ENCODE measurements at regions not wholly inside any gene's neighbourhood (a gene's known extent, or its start where the extent isn't known, plus 50 kb on each side); places are given as distances from the start of the nearest gene placed in this dataset.

DNA sequence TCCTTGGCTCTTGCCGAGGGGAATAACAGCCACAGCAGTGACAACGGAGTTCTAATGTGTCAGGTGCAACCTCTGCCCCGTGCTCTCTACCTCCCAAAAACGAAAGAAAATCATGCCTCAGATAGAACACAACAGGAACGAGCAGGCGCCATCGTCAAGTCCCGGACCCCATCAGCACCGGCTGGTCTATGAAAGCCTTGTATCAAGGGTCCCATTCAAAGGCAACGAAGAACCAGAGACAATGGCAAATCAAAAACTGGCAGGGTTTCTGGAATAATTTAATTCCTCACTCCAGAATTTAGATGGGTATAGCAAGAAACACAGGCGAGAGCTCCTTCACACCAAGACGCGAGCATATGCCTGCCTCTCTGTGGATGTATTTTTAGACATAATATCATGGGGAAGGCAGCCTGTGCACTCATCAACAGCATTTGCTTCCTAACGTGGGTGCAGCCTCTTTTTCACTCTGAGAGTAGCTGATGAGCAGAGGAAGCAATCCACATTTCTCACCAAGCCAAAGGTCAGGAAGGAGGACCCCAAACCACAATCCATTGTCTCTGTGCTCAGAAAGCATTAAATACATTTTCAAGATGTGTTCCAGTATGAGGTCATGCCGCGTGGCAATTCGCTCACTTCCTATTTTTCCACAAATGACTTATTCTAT lies 193.4 kb upstream of the BLID start:
- TF ChIP-seq, protein P1, sequence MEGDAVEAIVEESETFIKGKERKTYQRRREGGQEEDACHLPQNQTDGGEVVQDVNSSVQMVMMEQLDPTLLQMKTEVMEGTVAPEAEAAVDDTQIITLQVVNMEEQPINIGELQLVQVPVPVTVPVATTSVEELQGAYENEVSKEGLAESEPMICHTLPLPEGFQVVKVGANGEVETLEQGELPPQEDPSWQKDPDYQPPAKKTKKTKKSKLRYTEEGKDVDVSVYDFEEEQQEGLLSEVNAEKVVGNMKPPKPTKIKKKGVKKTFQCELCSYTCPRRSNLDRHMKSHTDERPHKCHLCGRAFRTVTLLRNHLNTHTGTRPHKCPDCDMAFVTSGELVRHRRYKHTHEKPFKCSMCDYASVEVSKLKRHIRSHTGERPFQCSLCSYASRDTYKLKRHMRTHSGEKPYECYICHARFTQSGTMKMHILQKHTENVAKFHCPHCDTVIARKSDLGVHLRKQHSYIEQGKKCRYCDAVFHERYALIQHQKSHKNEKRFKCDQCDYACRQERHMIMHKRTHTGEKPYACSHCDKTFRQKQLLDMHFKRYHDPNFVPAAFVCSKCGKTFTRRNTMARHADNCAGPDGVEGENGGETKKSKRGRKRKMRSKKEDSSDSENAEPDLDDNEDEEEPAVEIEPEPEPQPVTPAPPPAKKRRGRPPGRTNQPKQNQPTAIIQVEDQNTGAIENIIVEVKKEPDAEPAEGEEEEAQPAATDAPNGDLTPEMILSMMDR (IDR thresholded peaks at IDR 0.05; ENCODE audit: borderline replicate concordance, insufficient read depth, low read depth, low read length) = no peak
- H3K4me3 ChIP-seq (ENCODE audit: low read depth, low read length) = no peak overlapping the region

DNA sequence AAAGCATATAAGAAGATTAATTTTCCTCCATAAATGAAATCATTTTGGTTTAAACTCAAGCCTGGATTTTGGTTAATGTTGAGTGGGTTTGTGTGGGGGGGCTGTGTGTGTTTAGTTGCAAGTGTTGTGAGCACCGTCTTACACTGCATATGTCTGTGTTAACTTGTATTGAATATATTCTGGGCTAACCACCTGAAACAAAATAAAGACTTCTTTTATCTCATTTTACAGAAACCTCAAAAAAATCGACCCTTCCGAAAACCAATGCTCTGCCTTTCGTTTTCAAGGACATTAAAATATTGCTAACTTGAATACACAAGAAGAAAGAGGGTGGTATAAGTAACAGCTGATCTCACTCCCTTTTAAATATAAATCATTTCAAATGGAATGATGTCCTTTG lies 192.2 kb upstream of the BLID start:
- TF ChIP-seq, protein P1 (IDR thresholded peaks at IDR 0.05; ENCODE audit: borderline replicate concordance, insufficient read depth, low read depth, low read length) = no peak
- H3K4me3 ChIP-seq (ENCODE audit: low read depth, low read length) = no peak overlapping the region

DNA sequence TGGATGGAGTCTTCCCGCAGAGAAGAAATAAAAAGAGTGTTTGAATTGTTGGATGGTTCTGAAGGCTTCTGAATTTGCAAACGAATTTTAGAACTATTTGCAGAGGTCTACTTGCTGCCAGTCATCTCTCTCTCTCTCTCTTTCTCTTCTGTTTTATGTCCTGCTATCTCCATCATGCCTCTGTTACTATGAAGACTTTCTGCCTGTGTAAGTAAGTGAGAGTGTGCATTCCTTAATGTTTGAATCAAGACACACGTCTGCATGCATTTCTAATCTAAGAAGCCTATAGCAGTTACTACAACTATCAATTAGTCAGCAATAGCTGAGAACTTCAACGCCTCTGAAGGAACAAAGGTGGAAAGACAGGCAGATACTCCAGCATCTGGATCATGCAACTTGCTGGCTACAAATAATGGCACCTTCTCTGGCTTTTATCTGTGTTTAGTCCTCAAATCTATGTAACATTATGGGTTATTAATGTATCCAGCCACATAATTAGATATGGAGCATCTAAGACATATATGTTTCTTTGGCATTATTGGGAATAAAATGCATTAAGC lies 191.5 kb upstream of the BLID start:
- TF ChIP-seq, protein P1 (IDR thresholded peaks at IDR 0.05; ENCODE audit: borderline replicate concordance, insufficient read depth, low read depth, low read length) = no peak
- H3K4me3 ChIP-seq (ENCODE audit: low read depth, low read length) = no peak overlapping the region

DNA sequence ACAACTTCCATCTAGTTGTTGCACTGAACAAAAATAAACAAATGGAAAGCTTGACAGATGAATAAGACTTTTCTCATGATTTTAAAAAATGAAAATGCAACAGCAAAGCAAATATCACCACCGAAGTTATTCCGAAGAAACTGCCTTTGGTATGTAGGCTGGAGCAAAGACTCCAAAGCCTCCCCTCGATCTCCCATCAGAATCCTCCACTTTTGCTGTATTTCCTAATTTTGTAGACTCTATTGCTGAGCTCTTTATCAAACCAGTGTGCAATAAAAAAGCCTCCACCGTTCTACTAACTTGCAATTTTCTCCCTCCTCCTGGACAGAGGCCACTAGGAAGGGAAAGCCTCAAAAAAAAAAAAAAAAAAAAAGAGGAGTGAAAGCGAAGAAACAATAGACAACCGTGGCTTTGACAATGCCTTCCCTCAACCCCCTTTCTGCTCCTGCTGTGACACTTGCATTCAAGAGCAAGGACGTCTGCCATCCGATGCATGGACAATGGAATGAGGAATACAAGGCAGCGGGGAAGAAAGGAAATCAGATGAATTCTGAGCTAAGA lies 190.9 kb upstream of the BLID start:
- H3K4me3 ChIP-seq (ENCODE audit: low read depth, low read length) = no peak overlapping the region
- TF ChIP-seq, protein P1 (IDR thresholded peaks at IDR 0.05; ENCODE audit: borderline replicate concordance, insufficient read depth, low read depth, low read length) = no peak

DNA sequence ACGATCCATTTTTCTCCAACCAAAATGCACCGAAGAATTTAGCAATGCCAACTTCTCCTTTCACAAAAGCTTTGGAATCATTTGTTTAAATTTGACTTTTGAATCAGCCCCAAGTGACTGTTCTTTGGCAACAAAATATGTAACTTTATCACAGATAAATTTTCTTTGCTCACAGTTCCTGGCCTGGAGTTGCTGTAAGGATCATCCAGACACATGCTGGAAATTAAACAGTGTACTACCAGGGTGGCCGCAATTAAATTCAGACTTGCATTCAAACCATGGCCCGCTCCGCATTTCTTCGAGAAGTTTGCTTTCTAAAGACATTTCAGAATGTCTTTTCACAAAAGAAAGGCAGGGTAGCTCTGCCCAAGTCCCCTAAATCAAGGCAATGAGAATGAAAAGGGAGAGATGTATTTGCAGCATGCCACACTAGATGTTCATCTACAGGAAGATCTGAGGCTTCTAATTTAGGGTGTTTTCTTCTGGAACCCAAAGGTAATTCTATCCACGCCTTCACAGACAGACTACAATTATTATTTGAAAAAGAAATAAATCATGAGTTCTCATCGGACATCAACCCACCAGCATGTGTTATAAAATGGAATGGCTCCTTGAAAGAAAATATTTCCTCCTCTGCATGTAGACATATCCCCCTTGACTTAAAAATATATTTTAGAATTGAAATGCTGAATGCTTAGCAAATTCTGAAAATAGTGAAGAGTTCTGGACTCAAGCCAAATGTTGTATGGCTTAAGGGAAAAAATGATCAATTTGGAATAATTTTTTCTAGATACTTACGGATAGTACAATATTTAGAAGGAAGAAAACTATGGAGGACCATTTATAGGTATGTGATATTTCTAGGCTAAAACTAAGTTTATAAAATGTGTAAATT lies 189.7 kb upstream of the BLID start:
- no peak overlapping the region for H3K4me3 ChIP-seq (ENCODE audit: low read depth, low read length)
- TF ChIP-seq, protein P1 (IDR thresholded peaks at IDR 0.05; ENCODE audit: borderline replicate concordance, insufficient read depth, low read depth, low read length) = no peak

DNA sequence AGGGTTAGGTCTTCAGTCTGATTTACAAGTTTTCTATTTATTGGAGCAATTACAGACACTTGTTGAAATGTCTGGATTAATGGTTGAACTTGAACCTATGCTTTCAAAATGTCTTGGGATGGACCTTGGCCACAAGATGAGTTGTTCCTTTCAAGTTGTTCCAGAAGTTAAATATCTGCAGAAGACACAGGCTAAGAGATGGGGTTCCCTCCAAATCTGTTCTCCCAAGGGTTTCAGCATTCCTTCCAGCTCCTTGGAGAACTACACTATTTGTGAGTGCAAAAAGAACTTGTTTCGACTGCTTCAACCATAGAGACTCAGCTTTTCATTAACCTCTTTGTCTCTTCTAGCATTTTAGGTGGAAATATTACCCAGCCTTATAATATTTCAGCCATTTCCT lies 189.0 kb upstream of the BLID start:
- TF ChIP-seq, protein P1 (IDR thresholded peaks at IDR 0.05; ENCODE audit: borderline replicate concordance, insufficient read depth, low read depth, low read length) = no peak
- H3K4me3 ChIP-seq (ENCODE audit: low read depth, low read length) = no peak overlapping the region
